ENCODE measurements at regions not wholly inside any gene's neighbourhood (a gene's known extent, or its start where the extent isn't known, plus 50 kb on each side); places are given as distances from the start of the nearest gene placed in this dataset.

- no peaks in the 10 kb centered on the region for H3K27me3 Mint-ChIP-seq (ENCODE audit: unreplicated experiment)
- no peaks in the 10 kb centered on the region for H3K36me3 Mint-ChIP-seq (ENCODE audit: low read depth, unreplicated experiment)
- no peaks in the 10 kb centered on the region for H3K9me3 Mint-ChIP-seq (ENCODE audit: unreplicated experiment)
- no peak for DNase-seq (ENCODE audit: low spot score)
- H3K27ac Mint-ChIP-seq (ENCODE audit: unreplicated experiment), result no peak overlapping the region
- no peaks in the 10 kb centered on the region for H3K4me1 Mint-ChIP-seq (ENCODE audit: unreplicated experiment)
- no peak overlapping the region for H3K4me3 Mint-ChIP-seq (ENCODE audit: unreplicated experiment)
- TF ChIP-seq, protein P1, sequence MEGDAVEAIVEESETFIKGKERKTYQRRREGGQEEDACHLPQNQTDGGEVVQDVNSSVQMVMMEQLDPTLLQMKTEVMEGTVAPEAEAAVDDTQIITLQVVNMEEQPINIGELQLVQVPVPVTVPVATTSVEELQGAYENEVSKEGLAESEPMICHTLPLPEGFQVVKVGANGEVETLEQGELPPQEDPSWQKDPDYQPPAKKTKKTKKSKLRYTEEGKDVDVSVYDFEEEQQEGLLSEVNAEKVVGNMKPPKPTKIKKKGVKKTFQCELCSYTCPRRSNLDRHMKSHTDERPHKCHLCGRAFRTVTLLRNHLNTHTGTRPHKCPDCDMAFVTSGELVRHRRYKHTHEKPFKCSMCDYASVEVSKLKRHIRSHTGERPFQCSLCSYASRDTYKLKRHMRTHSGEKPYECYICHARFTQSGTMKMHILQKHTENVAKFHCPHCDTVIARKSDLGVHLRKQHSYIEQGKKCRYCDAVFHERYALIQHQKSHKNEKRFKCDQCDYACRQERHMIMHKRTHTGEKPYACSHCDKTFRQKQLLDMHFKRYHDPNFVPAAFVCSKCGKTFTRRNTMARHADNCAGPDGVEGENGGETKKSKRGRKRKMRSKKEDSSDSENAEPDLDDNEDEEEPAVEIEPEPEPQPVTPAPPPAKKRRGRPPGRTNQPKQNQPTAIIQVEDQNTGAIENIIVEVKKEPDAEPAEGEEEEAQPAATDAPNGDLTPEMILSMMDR (IDR thresholded peaks at IDR 0.05; ENCODE audit: unreplicated experiment), result no peak
These were observed 443.4 kb upstream of the UBE2E2 start for GRCh38 chr3:22759636-22760310.

- Mint-ChIP-seq H3K9me3 (ENCODE audit: unreplicated experiment) (no peaks in the 10 kb centered on the region), H3K4me1 (ENCODE audit: unreplicated experiment) (no peaks in the 10 kb centered on the region), H3K4me3 (ENCODE audit: unreplicated experiment) (no peak overlapping the region), H3K27me3 (ENCODE audit: unreplicated experiment) (no peaks in the 10 kb centered on the region), H3K27ac (ENCODE audit: unreplicated experiment) (no peak overlapping the region), H3K36me3 (ENCODE audit: low read depth, unreplicated experiment) (no peaks in the 10 kb centered on the region)
- TF ChIP-seq, protein P1 (IDR thresholded peaks at IDR 0.05; ENCODE audit: unreplicated experiment), result no peak
- DNase-seq (ENCODE audit: low spot score), result no peak
These were observed 437.4 kb upstream of the UBE2E2 start for GRCh38 chr3:22765679-22766078.

DNA sequence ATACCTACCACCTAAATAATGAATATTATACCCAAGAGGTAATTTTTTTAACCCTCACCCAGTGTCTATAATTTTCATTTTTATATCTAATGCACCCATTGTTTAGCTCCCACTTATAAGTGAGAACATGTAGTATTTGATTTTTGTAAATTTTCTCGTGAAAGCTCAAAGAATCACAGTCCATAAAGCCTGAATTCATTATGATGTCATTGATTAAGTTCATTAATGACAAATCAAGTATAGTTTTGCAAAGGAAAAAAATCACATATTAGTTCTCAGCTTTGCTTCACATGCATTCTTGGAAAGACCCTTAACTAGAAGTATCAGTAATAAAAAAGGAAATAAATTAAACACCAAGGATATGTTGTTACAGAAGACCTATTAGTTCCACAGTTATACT lies 425.3 kb upstream of the UBE2E2 start:
- Mint-ChIP-seq H3K9me3 (ENCODE audit: unreplicated experiment) (no peaks in the 10 kb centered on the region), H3K27ac (ENCODE audit: unreplicated experiment) (no peak overlapping the region), H3K27me3 (ENCODE audit: unreplicated experiment) (no peaks in the 10 kb centered on the region), H3K4me3 (ENCODE audit: unreplicated experiment) (no peak overlapping the region), H3K36me3 (ENCODE audit: low read depth, unreplicated experiment) (no peaks in the 10 kb centered on the region), H3K4me1 (ENCODE audit: unreplicated experiment) (no peaks in the 10 kb centered on the region)
- DNase-seq (ENCODE audit: low spot score), result no peak
- TF ChIP-seq, protein P1 (IDR thresholded peaks at IDR 0.05; ENCODE audit: unreplicated experiment), result no peak

DNA sequence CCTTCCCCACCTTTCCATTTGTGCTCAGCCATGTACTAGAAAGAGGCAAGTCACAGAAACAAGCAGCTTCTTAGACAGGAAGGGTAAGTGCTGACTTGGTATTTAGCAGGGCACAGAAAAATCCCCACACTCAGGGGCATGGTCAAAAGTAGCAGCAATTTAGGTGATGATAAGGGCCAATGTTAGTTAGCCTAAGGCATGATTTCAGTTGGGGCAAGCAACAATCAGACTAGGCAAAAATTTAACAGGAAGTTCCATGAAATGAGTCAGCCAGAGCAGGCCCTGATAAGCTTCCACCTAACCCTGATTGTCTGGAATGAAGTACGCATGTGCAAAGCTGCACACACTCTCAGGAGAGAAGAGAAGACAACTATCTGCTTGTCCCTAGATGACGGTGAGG lies 423.4 kb upstream of the UBE2E2 start:
- Mint-ChIP-seq H3K4me3 (ENCODE audit: unreplicated experiment) (no peak overlapping the region), H3K27me3 (ENCODE audit: unreplicated experiment) (no peaks in the 10 kb centered on the region)
- DNase-seq (ENCODE audit: low spot score), result no peak

GRCh38 chr3:22792533-22792932 lies 410.6 kb upstream of the UBE2E2 start:
- Mint-ChIP-seq H3K27ac (ENCODE audit: unreplicated experiment) (no peak overlapping the region), H3K36me3 (ENCODE audit: low read depth, unreplicated experiment) (no peaks in the 10 kb centered on the region), H3K27me3 (ENCODE audit: unreplicated experiment) (no peaks in the 10 kb centered on the region), H3K9me3 (ENCODE audit: unreplicated experiment) (no peaks in the 10 kb centered on the region), H3K4me1 (ENCODE audit: unreplicated experiment) (no peaks in the 10 kb centered on the region), H3K4me3 (ENCODE audit: unreplicated experiment) (no peak overlapping the region)
- TF ChIP-seq, protein P1 (IDR thresholded peaks at IDR 0.05; ENCODE audit: unreplicated experiment), result no peak
- DNase-seq (ENCODE audit: low spot score), result no peak

More for the DNA sequence above, 423.4 kb upstream of the UBE2E2 start:
- TF ChIP-seq, protein P1 (IDR thresholded peaks at IDR 0.05; ENCODE audit: unreplicated experiment), result no peak
- no peaks in the 10 kb centered on the region for H3K9me3 Mint-ChIP-seq (ENCODE audit: unreplicated experiment)
- H3K36me3 Mint-ChIP-seq (ENCODE audit: low read depth, unreplicated experiment), result no peaks in the 10 kb centered on the region
- no peaks in the 10 kb centered on the region for H3K4me1 Mint-ChIP-seq (ENCODE audit: unreplicated experiment)
- no peak overlapping the region for H3K27ac Mint-ChIP-seq (ENCODE audit: unreplicated experiment)

Measured in endothelial cell (in vitro differentiated cells).